ENCODE measurements at regions not wholly inside any gene's neighbourhood (a gene's known extent, or its start where the extent isn't known, plus 50 kb on each side); places are given as distances from the start of the nearest gene placed in this dataset.

DNA sequence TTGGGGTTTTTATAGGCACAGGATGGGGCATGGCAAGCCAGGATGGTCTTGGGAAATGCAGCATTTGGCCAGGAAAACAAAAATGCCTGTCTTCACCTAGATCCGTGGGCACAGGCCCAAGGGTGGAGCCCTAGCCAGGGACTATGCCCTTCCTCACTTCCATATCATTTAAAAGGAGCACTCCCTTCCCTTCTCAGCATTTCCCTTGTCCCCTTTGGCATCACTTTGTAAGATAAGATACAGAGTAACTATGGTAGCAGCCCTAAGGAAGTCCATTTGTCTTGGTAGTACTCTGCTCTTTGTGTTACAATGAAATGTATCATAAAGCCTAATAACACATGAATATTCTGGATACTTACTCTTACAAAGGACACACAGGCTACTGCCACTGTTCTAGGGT, 1092.6 kb upstream of the TENM4 start:
- CTCF ChIA-PET, result no interaction called here
- no peak for TF ChIP-seq EZH2 (IDR thresholded peaks at IDR 0.05; ENCODE audit: low read length, unreplicated experiment)
- TF ChIP-seq, protein P1, sequence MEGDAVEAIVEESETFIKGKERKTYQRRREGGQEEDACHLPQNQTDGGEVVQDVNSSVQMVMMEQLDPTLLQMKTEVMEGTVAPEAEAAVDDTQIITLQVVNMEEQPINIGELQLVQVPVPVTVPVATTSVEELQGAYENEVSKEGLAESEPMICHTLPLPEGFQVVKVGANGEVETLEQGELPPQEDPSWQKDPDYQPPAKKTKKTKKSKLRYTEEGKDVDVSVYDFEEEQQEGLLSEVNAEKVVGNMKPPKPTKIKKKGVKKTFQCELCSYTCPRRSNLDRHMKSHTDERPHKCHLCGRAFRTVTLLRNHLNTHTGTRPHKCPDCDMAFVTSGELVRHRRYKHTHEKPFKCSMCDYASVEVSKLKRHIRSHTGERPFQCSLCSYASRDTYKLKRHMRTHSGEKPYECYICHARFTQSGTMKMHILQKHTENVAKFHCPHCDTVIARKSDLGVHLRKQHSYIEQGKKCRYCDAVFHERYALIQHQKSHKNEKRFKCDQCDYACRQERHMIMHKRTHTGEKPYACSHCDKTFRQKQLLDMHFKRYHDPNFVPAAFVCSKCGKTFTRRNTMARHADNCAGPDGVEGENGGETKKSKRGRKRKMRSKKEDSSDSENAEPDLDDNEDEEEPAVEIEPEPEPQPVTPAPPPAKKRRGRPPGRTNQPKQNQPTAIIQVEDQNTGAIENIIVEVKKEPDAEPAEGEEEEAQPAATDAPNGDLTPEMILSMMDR (conservative IDR thresholded peaks at IDR 0.05; ENCODE audit: low read depth, low read length), result no peak
- POLR2A ChIA-PET (ENCODE audit: unreplicated experiment), result no interaction called here

DNA sequence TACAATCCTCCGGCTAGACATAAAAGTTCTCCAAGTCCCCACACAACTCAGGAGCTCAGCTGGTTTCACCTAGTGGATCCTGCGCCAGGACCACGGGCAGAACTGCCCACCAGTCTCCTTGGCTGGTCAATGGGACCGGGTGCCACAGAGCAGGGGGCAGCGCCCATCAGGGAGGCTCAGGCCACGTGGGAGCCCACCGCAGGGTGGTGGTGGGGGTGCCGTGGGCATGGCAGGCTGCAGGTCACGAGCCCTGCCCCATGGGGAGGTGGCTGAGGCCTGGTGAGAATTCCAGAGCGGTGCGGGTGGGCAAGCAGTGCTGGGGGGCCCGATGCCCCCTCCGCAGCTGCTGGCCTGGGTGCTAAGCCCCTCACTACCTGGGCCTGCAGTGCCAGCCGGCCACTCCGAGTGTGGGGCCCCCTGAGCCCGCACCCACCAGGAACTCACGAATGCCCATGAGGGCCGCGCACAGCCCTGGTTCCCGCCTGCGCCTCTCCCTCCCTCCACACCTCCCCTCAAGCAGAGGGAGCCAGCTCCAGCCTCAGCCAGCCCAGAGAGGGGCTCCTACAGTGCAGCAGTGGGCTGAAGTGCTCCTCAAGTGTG, 1091.9 kb upstream of the TENM4 start:
- Histone ChIP-seq H3K36me3 (ENCODE audit: low read depth, low read length) (no peaks in the 10 kb centered on the region), H3K9me3 (ENCODE audit: low read length) (peaks cover 4% of the 10 kb centered on the region; the same call in 1 of the 2 replicates), H3F3A (ENCODE audit: low read length, unreplicated experiment) (no peaks in the 10 kb centered on the region), H3K4me1 (ENCODE audit: insufficient read depth, low read length) (no peaks in the 10 kb centered on the region), H3K79me2 (ENCODE audit: low read length) (no peaks in the 10 kb centered on the region), H3K4me2 (ENCODE audit: low read length) (no peak overlapping the region), H4K20me1 (ENCODE audit: low read length) (no peaks in the 10 kb centered on the region), H3K9ac (ENCODE audit: low read length) (no peak overlapping the region), H3K4me3 (ENCODE audit: low read length) (no peak overlapping the region), H2AFZ (ENCODE audit: low read length) (no peak overlapping the region), H3K9me2 (replicated peaks; ENCODE audit: low read length) (no peaks in the 10 kb centered on the region), H3K27me3 (ENCODE audit: low read length) (no peaks in the 10 kb centered on the region), H3K27ac (ENCODE audit: low read length) (no peak overlapping the region)
- no peak for DNase-seq
- TF ChIP-seq EZH2 (IDR thresholded peaks at IDR 0.05; ENCODE audit: low read length, unreplicated experiment), result no peak
- TF ChIP-seq, protein P1 (conservative IDR thresholded peaks at IDR 0.05; ENCODE audit: low read depth, low read length), result no peak
- no peak for TF ChIP-seq EZH2phosphoT487 (IDR thresholded peaks at IDR 0.05; ENCODE audit: borderline replicate concordance, low read length)
- ChIA-PET POLR2A (ENCODE audit: unreplicated experiment) (no interaction called here), CTCF (no interaction called here)
- intact Hi-C loops (cut with micrococcal nuclease), result no loop called here
- ATAC-seq, result no peak
- BruUV-seq (replicated peaks), result no TSS peak

More for the DNA sequence above, 1092.6 kb upstream of the TENM4 start:
- no peak overlapping the region for H2AFZ ChIP-seq (ENCODE audit: low read length)
- H3F3A ChIP-seq (ENCODE audit: low read length, unreplicated experiment), result no peaks in the 10 kb centered on the region
- H3K9me2 ChIP-seq (replicated peaks; ENCODE audit: low read length), result no peaks in the 10 kb centered on the region
- no peak overlapping the region for H3K4me3 ChIP-seq (ENCODE audit: low read length)
- ATAC-seq, result no peak
- H4K20me1 ChIP-seq (ENCODE audit: low read length), result no peaks in the 10 kb centered on the region
- H3K9ac ChIP-seq (ENCODE audit: low read length), result no peak overlapping the region
- intact Hi-C loops (cut with micrococcal nuclease), result no loop called here
- no peaks in the 10 kb centered on the region for H3K27me3 ChIP-seq (ENCODE audit: low read length)
- H3K79me2 ChIP-seq (ENCODE audit: low read length), result no peaks in the 10 kb centered on the region
- H3K9me3 ChIP-seq (ENCODE audit: low read length), result peaks cover 4% of the 10 kb centered on the region; the same call in 1 of the 2 replicates
- H3K27ac ChIP-seq (ENCODE audit: low read length), result no peak overlapping the region
- H3K4me1 ChIP-seq (ENCODE audit: insufficient read depth, low read length), result no peaks in the 10 kb centered on the region
- DNase-seq, result no peak
- no TSS peak for BruUV-seq (replicated peaks)
- no peak overlapping the region for H3K4me2 ChIP-seq (ENCODE audit: low read length)
- no peaks in the 10 kb centered on the region for H3K36me3 ChIP-seq (ENCODE audit: low read depth, low read length)

DNA sequence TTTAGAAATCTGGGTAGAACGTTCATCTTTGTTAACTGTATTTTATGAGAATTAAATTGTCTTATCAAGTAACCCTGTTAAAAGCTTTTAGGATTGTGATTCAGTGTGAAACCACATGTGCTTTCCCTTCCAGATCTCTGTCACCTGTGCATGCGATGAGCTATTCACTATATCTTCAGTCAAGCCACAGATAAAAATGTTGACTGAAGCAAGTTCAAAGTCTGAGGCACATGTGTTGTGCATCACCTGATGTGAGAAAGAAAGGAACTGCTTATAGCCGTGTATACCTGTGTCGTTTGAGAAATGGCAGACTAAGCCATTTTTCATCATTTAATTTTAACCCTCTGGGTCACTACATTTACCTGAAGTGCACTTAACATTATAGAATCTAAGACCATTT, 1088.9 kb upstream of the TENM4 start:
- no peak for DNase-seq
- no TSS peak for BruUV-seq (replicated peaks)
- intact Hi-C loops (cut with micrococcal nuclease), result no loop called here
- no peaks in the 10 kb centered on the region for H3K79me2 ChIP-seq (ENCODE audit: low read length)
- H2AFZ ChIP-seq (ENCODE audit: low read length), result no peak overlapping the region
- ChIA-PET CTCF (no interaction called here), POLR2A (ENCODE audit: unreplicated experiment) (no interaction called here)
- H3K27me3 ChIP-seq (ENCODE audit: low read length), result no peaks in the 10 kb centered on the region
- no peaks in the 10 kb centered on the region for H4K20me1 ChIP-seq (ENCODE audit: low read length)
- H3K9me2 ChIP-seq (replicated peaks; ENCODE audit: low read length), result no peaks in the 10 kb centered on the region
- peaks cover 4% of the 10 kb centered on the region; the same call in 1 of the 2 replicates for H3K9me3 ChIP-seq (ENCODE audit: low read length)
- no peaks in the 10 kb centered on the region for H3K4me1 ChIP-seq (ENCODE audit: insufficient read depth, low read length)
- no peak for ATAC-seq
- no peak overlapping the region for H3K4me2 ChIP-seq (ENCODE audit: low read length)
- H3K4me3 ChIP-seq (ENCODE audit: low read length), result no peak overlapping the region
- no peak overlapping the region for H3K9ac ChIP-seq (ENCODE audit: low read length)
- H3K36me3 ChIP-seq (ENCODE audit: low read depth, low read length), result no peaks in the 10 kb centered on the region
- H3K27ac ChIP-seq (ENCODE audit: low read length), result no peak overlapping the region
- TF ChIP-seq EZH2phosphoT487 (IDR thresholded peaks at IDR 0.05; ENCODE audit: borderline replicate concordance, low read length), result no peak
- TF ChIP-seq EZH2 (IDR thresholded peaks at IDR 0.05; ENCODE audit: low read length, unreplicated experiment), result no peak
- TF ChIP-seq, protein P1 (conservative IDR thresholded peaks at IDR 0.05; ENCODE audit: low read depth, low read length), result no peak
- no peaks in the 10 kb centered on the region for H3F3A ChIP-seq (ENCODE audit: low read length, unreplicated experiment)

Data from PC-3 (cell line).